Body of pancreas (tissue), 4 donors: ENCODE measurements at regions not wholly inside any gene's neighbourhood (a gene's known extent, or its start where the extent isn't known, plus 50 kb on each side); places are given as distances from the start of the nearest gene placed in this dataset.

ENCODE experiments used
- CTCF ChIP-seq, 7 experiments: fragments of 450-650 bp in 4 of 7; fragments of 200-600 bp in 3 of 7; sonication (generic) in 3 of 7; IDR thresholded peaks; one replicate each; pipeline ENCODE4 v1.5.1; 2016 to 2019; ENCODE audit warnings: antibody characterized with exemption in 7 of 7
- POLR2A ChIP-seq, 3 donors: fragments of 450-650 bp; IDR thresholded peaks; one replicate each; pipeline ENCODE4 v1.6.1; 2016; ENCODE audit warnings: antibody characterized with exemption in 3 of 3, mild to moderate bottlenecking in 2 of 3

- TF ChIP-seq CTCF (IDR thresholded peaks at IDR 0.05) (no peak), POLR2A (IDR thresholded peaks at IDR 0.05) (no peak)
Measured at GRCh38 chr7:23888958-23889357, 178.9 kb downstream of the STK31 start.
